NCI-H446 treated with DMSO at 0.1 percent for 48 hours (cell line): ENCODE measurements at regions not wholly inside any gene's neighbourhood (a gene's known extent, or its start where the extent isn't known, plus 50 kb on each side); places are given as distances from the start of the nearest gene placed in this dataset.
"Not testable (repeated sequence)": the region's sequence is repeated elsewhere in the genome, so short reads cannot be mapped to it uniquely, and the experiment has no call there.

Experiments used
- DNase-seq: peaks from one replicate; lab custom pipeline; 2025; lab: John Stamatoyannopoulos, UW

DNA sequence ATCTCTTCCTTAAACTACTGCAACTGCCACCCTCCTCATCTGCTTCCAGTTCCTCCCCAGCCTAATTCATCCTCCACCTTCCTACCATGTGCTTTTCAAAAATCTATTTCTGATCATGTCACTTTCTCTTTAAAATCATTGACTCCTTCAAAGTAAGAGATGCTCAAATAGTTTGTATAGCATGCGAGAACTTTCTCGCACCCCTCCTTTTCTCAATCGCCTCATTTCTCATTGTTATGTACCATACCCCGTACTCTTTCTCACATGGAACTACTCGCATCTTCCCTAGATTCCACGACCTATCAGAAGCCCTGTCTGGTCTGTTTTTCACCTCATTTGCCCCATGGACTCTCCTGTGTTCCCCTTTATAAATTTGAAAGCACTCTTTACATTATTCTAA is 238.2 kb downstream of the NRIP1 start:
- no peak for DNase-seq

DNA sequence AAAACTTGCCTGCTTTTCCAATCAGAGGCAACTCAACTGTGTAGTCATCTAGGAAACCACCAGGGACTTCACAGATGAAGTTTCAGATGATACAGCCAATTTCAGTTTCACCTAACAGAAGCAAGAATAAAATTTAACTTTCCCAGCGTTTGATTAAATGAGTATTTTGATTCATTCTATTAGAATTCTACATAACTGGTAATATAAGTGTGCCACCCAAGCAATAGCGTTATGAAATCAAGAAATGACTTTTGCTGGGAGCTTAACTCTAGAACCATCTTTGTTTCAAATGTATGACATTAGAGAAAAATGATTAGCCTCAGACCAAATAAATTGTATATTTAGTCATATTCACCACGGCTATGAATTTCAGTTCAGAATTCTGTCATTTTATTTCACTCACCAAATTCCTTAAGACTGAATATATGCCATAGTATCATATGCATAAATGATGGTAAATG is 239.3 kb downstream of the NRIP1 start:
- no peak for DNase-seq

DNA sequence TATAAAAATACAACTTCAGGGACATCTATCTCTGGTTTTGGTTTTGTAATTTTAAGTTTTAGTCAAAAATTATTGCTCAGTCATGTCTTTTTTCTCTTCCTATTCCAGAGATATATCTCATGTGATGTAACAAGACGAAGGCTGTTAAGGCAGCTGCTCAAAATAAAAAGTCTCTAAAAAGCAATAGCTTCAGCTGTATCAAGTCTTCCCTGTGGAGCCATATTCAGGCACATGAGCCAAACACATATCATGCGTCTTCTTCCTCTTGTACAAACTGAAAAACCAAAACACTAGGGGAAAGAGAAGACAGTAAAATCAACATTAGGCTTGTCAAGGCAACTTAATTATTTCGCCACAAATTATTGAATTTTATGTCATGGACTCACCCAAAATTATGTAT is 240.7 kb downstream of the NRIP1 start:
- DNase-seq = no peak

DNA sequence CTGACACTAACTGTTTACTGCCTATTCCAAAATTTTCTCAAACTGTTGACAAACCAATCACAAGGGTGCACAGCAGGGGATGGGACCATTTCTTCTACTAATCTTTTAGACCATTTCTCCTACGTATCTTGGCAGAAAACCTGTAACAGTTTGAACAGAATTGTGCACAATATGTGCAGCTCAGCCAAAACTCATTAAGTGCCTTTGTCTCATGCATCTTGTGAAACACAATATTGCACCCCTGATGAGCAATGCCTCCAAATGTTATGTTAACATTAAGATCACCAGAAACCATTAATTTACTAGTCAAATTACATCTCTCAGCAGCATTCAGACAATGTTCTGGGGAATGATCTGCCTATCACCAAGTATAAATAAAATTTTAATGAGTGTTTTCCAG is 247.5 kb downstream of the NRIP1 start:
- DNase-seq = no peak

DNA sequence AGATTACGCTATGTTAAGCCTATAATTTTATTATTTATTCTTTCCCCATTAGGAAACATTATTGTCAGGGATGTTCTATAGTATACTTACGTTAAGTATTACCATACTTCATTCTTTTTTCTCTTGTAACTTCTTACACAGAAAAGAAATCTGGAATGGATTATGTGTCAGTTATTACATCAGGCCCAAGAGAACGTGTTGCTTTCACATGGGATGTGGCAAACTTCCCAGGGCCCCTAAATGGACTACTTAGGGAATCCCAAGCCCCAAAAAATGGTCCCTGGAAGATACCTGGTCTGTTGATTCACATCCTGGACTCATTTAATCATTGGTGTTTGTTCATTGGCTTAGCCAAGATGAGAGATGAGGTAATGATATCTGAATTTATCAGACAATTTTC is 249.8 kb downstream of the NRIP1 start:
- no peak for DNase-seq

DNA sequence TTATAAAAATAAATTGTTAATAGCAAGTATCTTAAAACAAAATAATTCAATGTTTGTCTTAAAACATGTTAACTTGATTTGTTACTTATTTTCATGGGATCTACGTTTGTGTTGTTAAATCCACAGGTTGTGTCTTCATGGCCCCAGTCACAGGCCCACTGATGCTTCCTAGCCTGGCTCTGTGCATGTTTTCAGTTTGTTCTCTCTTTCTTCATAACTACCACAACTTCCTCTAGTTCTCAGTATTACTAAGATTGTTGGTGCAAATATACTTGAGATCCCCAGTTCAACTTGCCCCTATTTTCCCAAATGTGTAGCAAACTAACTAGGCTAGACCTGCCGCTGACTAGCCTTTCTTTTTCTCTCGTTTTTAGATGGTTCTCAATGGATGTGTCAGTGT is 250.5 kb downstream of the NRIP1 start:
- DNase-seq = no peak

DNA sequence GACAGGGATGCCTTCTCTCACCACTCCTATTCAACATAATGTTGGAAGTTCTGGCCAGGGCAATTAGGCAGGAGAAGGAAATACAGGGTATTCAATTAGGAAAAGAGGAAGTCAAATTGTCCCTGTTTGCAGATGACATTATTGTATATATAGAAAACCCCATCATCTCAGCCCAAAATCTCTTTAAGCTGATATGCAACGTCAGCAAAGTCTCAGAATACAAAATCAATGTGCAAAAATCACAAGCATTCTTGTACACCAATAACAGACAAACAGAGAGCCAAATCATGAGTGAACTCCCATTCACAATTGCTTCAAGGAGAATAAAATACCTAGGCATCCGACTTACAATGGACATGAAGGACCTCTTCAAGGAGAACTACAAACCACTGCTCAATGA is 258.1 kb upstream of the SAMSN1 start:
- not testable (repeated sequence) for DNase-seq

DNA sequence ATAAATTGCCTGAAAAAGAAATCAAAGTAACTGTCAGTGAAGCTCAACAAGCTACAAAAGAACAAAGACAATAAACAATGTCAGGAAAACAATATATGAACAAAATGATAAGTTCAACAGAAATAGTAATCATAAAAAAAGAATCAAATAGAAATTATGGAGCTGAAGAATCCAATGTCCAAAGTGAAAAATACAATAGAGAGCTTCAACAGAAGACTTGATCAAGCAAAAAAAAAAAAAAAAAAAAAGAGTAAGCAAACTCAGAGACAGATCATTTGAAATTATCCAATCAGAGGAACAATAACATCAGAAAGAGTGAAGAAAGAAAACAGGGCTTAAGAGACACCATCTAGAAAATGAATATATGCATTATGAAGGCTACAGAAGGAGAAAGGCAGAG is 251.4 kb upstream of the SAMSN1 start:
- DNase-seq = no peak

DNA sequence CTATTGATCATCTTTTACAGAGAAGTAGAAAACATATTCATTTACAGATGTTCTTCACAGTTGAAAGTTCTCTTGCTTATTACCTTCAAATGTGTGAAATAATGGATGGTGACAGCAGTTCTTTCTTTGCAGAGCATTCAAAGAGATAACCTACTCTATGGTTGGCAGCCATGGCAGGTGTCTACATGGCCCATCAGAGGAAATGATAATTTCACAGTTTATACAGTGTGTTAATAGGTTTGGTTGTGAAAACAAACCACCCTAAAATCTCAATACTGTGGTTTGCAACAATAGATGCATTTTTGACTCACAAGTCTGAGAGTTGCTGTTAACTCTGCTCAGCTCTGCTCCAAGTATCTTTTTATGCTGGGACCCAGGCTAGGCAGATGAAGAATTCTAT is 241.2 kb upstream of the SAMSN1 start:
- DNase-seq = no peak

DNA sequence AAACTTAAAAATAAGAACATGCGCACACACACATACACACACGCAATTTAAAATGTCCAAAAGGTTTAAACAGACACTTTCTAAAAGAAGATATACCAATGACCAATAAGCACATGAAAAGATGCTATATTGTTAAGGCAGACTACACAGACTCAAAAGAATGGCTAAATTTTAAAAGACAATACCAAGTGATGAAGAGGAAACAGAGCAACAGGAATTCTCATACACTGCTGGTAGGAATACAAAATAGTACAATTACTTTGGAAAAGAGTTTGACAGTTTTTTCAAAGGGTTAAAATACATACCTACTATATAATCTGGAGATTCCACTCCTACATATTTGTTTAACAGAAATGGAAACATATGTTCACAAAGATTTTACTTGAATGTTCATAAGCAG is 239.6 kb upstream of the SAMSN1 start:
- no peak for DNase-seq

DNA sequence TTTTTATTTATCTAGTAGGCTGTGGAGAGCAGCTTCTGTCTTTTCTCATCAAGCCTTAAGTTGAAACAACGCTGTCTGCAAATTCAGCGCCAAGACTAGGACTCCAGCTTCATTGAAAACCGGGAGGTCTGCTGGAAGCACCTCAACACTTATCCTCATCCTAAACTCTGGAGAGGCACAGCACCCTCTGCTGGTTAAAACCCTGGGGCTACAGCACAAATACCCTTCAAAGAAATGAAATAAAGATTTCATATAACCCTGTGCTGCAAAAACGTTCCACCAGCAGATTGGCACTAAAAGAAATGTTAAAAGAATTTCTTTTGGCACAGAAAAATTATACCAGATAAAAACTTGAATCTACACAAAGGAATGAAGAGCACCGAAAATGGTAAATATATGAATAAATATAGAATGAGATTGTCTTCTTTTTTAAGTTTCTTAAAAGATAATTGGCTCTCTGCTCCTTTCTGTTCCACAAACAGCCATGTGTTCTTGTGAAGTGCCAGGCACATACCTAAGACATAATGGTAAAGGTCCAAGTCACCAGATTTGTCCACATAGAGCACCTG is 227.7 kb upstream of the SAMSN1 start:
- DNase-seq = no peak

DNA sequence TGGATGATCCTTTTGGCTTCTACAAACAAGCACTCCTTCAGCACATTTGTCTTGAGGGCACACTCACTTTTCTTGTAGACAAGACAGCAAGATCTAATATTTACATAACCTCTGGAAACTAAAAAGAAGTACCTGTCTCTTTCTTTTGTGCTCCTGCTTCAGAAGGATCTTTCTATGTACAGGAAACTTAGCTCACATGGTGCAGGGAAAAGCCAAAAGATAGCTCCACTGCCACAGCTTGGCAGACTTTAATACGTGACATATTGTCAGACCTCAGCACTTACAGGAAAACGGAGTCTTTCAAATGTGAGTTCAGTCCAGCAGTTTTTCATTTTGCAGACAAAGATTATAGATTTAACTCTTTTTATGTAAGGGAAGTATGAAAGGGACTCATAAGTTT is 225.5 kb upstream of the SAMSN1 start:
- DNase-seq = no peak

DNA sequence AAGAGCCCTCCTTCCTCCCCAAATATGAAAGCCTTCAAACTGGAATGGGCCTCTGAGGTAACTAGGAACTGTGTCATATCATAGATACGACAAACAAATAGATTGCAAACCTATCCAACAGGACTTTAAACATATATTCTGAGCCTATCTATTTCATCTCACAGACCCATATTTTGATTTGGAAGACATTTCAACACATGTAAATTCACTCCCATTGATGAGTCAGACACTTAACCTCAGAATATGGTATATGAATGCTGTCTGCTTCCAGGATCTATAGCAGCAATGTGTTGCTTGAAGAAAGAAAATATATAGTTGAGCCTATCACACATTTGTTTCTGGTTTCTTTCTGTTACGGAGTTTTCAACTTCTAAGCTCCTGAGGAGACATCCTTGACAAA is 221.9 kb upstream of the SAMSN1 start:
- no peak for DNase-seq

DNA sequence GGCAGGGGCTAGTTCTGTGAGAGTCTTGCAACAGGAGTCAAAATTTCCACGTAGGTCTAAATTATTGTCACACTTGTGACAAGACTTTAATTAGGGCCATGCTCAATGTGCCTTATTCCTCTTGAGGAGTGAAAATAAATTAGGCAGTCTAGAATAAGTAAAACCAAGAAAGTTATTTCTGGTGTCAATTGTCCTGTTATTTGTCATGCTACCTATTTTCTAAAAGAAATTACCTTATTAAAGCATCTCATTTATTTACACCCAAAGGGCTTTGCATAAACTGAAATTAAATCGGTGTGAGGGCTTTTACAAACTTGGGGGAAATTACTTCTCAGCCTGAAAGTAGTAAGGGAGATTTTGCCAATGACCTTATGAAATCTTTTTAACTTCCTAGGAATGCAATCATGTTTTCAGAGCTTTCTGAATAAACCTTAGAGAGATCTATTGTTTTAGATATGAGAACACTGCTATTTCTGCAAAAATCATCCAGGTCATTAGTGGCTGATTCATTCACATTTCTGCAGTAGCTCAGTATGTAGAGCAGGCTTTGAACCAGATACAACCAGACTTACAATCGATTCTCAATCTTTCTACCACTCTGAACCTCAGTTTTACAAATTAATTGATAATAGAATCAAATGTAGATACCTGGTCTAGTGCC is 221.2 kb upstream of the SAMSN1 start:
- no peak for DNase-seq

DNA sequence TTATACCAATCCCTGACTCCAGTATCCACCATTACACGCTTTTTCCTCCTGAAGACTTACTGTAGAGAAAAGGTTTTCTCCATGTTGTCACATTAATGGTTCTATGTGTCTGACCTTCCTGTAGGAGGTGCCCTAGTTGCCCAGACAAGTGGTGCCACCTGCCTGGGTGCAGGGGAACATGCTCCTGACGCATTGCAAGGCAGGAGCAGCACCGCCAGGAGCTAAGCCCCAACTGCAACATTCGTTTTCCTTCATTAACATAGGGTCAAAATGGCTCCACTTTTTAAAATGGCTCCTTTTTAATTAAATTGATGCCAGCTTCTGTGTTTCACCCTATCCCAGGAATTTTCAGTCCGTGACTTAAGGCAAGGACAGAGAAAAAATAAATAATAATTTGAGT is 220.1 kb upstream of the SAMSN1 start:
- no peak for DNase-seq

DNA sequence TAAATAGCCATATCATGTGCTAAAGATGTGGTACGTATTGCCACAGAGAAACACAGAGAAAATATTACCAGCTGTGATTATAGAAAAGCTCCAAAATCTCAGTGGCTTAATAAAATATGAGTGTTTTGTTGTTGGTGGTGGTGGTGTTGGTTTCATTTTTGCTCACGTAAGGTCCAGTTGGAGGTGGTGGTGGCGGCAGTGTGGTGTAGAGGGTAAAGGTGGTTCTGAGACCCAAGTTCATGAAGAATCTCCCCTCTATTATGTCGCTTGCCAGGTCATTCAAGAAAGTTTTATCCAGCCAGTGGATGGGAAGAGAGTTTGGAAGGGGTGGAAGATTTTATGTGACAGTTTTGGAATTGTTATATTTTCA is 217.6 kb upstream of the SAMSN1 start:
- no peak for DNase-seq

DNA sequence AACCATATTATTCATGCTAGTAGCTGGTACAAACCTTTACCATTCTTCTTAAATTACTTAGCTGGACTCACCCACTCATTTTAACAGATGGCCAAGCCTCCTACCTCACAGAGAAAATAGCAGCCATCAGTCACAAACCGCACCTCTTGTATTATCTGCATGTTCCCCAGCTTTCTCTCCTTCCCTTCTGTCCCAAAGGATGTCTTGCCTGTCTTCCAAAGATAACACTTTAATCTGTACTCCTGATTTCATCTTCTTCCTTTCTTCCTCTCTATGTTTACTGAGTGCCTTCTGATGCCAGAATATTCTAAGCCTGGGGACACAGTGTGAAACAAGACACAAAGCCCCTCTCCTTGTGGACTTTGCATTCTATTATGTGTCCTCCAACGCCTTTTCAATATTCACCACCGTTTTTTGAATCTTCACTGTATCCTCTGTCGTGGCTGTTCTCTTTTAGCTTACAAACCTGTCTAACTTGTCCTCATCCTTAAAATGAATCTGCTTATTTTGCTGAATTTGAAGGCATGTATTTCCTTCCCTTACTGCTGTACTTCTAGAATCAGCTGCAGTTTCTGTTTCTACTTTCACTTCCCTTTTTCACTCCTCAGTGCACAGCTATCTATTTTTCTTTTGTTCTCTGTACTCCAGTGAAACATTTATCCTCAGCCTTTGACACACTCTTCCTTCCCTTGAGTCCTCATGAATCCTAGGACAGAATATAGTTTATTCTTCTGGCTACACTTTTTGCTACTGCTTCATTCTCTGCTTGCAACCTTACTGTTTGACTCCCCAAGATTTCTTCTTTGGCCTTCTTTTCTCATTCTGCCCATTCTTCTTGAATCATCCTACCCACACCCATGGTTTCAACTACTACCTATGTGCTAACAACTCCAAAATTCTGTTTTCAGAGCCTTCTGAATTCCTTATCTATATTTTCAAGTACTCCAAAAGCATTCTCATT is 216.9 kb upstream of the SAMSN1 start:
- no peak for DNase-seq

DNA sequence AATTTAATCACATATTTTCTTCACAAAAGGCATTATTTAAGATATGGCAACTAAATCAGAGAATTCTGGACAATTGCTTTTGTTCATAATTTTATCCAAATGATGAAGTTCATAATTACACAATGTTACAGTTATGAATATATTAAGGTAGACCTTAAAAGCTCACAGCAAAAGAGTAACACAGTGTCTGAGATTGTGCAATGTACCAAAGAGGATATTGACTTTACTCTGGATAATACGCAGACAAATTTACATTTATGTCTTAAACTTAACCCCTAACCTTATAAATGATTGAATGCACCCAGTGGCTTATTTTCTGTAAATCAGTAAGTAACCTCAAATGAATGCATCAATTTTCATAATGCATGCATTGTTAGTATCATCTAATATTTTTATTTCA is 216.2 kb upstream of the SAMSN1 start:
- no peak for DNase-seq

DNA sequence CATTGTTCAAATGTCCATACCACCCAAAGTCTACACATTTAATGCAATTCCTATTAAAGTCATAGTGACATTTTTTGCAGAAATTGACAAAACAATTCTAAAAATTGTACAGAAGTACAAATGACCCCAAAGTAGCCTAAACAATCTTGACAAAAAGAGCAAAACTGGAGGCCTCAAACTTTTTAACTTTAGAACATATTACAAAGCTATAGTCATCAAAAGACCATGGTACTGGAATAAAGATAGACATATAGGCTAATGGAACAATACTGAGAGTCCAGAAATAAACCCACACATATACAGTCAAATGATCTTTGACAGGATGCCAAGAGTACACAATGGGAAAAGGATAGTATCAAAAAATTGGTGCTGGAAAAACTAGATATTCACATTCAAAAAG is 213.2 kb upstream of the SAMSN1 start:
- no peak for DNase-seq

DNA sequence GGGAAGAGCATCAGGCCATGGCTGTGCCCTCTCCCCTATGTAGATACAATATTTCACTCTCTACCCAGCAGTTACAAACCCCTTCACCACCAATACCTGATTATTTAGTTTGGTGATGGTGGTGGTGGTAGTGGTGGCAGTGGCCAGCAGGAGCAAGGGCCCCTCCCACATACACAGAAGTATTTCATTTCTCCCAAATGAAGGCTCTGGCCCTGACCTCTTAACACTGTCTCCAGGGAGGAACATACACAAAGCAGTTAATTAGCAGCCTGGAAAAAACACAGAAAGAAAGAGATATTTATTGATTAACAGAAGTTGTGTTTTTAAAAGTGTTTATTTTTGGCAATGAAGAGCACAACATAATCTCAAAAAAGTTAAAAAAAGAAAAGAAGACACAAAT is 212.7 kb upstream of the SAMSN1 start:
- no peak for DNase-seq

DNA sequence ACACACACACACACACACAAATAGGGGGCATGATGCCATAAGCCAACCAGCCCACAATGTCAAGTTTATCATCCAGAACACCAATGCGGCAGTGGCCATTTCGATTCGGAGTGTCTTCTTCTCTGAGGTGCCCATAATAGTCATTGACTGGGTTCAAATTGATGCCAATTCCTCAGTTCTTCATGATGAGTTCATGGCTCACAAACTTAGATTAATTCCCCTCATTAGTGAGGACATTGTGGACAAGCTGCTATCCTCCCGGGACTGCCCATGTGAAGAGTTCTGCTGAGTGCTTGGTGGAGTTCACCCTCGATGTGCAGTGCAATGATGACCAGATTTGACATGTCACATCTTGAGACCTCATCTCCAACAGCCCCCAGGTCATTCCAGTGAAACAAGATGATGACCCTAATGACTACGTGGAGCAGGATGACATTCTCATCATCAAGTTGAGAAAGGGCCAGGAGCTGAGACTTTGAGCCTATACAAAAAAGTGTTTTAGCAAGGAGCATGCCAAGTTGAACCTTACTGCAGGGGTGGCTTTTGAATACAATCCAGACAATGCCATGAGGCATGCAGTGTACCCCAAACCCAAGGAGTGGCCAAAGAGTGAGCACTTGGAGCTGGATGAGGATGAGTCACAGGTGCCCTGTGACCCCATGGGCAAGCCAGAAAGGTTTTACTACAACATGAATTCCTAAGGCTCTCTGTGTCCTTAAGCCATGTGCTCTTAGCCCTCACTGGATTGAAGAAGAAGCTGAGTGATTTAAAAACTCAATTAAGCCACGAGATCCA is 211.6 kb upstream of the SAMSN1 start:
- no peak for DNase-seq

DNA sequence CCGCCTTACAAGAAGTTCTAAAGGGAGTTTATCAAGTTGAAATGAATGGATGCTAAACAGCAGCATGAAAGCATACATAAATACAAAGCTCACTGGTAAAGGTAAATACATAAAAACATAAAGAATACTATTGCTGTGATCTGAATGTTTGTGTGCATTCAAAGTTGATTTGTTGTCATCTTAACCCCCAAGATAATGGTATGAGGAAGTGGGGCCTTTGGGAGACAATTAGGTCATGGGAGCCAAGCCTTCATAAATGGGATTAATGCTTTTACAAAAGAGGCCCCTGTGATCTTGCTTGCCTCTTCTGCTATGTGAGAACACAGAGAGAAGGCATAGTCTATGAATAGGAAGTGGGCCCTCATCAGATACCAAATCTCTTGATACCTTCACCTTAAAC is 209.0 kb upstream of the SAMSN1 start:
- DNase-seq = no peak
